ENCODE measurements at regions not wholly inside any gene's neighbourhood (a gene's known extent, or its start where the extent isn't known, plus 50 kb on each side); places are given as distances from the start of the nearest gene placed in this dataset.

DNA sequence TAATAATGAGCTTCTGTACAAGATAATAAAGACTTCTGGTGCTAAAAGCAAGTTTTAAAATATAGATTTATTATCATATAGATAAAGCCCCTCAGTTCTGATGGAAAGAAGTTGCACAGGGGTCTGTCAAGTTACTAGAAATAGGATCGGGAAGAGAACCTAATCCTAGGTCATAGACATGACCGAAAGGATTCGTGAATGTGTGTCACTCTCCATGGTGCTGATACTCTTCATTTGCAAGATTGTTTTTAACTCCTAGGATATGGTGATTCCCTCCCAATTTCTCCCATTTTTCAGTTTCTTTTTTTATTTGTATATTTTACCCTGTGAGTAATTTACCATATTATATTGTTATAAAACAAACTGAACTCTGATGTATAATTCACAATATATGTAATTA is 58.9 kb upstream of the CTNNA2 start:
- no peak for DNase-seq

DNA sequence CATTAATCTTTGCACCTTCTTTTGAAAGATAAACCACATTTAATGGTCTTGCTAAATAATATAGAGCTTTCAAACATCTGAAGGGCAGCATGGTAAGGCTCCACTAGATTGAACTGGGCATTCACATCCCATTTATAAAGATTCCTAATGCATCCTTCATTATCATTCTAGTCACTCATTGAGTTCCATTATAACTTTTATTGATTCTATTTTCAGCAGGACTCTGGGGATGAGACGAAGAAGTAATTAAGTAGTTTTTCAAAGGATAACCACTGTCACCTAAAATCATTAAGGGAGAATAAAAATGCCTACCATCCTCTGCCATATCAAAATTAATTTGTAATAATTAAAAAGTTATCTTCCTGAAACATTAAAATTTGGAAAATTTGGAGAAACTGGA is 60.2 kb upstream of the CTNNA2 start:
- DNase-seq, result no peak

GRCh38 chr2:79447463-79447862 is 65.4 kb upstream of the CTNNA2 start:
- DNase-seq, result no peak

DNA sequence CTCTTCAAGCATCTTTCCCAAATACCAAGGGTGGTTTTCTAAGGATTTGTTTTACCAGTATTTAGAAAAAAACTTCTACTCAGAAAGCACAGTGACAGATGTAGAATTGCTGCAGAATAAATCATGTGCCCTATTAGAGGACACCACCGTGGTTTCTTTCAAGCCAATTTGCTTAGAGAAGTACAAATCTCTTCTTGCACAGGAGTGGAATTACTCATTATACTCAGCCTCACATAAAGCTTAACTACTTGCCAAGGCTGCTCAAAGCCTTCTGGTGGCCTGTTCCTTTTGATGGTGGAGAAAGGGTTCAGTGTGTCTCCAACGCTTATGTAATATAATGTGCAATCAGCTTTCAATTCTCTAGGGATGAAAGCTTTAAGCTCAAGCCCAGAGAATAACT is 66.5 kb upstream of the CTNNA2 start:
- no peak for DNase-seq

- no peak for DNase-seq
Observed at GRCh38 chr2:79437433-79438267, 75.2 kb upstream of the CTNNA2 start.

DNA sequence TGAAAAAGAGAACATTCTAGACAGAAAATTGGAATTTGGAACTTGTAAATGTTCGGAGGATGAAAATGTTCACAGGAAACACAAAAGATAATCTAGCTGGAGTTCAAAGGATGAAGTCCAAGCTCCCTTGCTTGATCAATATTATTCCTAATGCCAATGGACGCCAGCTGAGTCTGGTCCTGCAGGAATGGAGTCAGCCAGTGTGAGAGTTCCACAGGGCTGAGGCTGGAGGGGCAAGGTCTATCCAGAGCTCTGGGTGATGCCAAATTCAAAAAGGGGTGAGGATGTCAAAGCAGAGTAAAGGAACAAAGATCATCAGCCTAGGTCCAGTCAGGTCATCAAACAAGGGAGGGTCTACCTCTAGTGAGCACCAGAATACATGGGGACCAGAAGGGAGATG is 78.5 kb upstream of the CTNNA2 start:
- no peak for DNase-seq

GRCh38 chr2:79432731-79433146 is 80.1 kb upstream of the CTNNA2 start:
- no peak for DNase-seq

GRCh38 chr2:79428745-79429144 is 84.1 kb upstream of the CTNNA2 start:
- DNase-seq, result no peak

DNA sequence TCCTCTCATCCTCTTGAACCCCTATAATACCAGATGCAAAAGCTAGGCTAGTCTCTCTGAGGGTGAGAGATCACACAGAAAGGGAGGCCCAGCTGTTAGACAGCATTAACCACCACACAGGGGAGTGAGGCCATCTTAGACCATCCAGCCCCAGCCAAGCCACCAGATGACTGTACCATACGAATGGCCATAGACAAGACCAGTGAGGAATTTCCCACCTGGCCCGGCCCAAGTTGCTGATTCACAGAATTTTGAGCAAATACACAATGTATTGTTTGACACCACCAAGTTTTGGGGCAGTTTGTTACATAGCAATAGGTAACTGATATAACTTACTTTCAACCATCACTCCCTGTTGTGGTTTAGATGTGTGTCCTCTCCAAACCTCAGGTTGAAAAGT is 98.2 kb upstream of the CTNNA2 start:
- DNase-seq, result no peak

GRCh38 chr2:79394485-79394859 is 118.4 kb upstream of the CTNNA2 start:
- no peak for DNase-seq

GRCh38 chr2:79393806-79394484 is 118.9 kb upstream of the CTNNA2 start:
- no peak for DNase-seq

DNA sequence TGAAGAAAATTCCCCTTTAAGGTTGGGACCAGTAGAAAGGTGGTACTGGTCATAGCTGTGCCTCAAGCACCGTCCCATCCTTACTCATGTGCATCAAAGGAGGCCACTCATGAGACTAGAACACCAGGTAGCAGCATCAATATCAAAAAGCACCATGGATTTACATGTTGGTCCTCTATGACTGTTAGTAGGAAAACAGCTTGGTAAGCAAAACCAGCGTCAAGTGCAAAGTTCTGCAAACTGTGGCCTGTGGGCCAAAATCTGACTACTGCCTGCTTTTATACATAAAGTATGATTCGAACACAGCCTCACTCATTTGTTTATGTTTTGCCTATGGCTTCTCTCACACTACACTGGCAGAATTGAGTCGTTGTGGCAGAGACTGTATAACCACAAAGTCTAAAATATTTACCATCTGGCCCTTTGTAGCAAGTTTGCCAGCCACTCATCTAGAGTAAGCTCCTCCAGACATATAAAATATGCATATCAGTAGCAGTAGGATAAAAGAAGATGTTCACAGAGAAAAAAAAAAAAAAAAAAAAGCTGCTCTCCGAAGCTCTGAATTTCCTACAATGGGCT is 119.7 kb upstream of the CTNNA2 start:
- no peak for DNase-seq

- no peak for DNase-seq
Observed at GRCh38 chr2:79389481-79389880, 123.4 kb upstream of the CTNNA2 start.

DNA sequence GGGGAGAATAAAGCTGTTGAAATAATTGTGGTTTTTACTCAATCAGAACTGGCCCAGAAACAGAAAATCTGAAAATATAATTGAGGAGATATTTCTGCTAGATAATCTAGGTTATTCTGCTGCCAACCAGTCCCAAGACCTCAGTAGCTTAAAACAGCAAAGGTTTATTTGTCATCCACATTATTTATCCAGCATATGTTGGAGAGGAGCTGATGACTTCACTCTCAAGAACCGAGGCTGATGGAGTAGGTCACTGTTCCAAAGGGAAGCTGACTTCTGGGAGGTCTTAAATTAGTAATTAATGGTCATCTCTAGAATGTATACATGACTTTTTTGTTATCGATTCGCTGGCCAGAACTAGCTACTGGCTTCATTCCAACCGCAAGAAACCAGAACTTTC is 124.8 kb upstream of the CTNNA2 start:
- DNase-seq, result no peak

GRCh38 chr2:79387431-79387830 is 125.4 kb upstream of the CTNNA2 start:
- no peak for DNase-seq

- DNase-seq, result no peak
Observed at GRCh38 chr2:79383681-79384080, 129.2 kb upstream of the CTNNA2 start.

DNA sequence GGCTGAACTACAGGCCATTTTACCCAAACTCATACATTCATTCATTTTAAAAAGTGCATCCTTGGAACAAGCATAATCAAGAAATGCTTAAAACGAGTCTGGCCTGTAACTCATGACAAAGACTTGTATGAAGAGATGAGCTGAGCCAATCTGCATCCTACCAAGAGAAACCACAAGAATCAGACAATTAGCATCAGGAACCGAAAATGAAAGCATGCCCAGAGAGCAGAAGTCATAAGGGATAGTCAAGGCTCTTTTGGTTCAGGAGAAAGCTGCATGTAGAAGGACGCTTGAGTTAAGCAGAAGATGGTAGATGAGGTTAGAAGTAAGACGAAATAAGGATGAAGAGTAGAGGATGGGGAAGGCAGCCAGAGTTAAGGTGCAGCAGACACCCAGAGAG is 137.0 kb upstream of the CTNNA2 start:
- no peak for DNase-seq

DNA sequence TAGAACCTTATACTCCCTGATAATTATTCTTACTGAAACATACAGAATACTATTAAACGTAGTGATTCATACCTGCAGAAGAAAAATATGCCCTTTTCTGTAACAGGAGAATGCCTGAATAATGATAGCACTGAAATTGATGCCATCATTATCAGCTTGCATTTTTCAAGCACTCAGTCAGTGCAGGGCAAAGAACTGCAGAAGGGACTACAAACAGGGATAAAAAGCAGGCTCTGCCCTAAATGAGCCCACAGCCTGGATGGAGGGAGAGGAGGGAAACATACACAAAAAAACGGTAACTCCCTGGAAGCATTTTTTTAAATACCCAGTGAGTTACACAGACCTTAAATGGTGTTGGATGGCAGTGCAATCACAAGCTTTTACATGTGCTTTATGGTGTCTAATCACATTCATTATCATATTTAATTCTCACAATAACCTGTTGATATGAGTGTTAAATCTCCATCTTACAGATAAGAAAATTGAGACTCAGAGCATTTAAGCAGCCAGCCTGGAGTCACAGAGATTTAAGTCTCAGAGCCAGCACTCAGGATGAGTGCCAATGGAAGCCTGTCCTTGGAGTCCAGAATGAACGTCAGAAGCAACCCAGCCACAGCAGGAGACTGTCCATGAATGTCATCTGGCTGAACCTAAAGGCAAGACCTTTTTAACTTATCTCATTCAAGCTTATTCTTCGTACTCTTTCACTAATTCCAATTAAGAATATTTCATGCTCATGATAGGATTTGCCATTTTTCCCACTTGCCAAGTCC is 139.3 kb upstream of the CTNNA2 start:
- DNase-seq, result no peak

- no peak for DNase-seq
Observed at GRCh38 chr2:79370976-79371538, 141.8 kb upstream of the CTNNA2 start.

- DNase-seq, result no peak
Observed at GRCh38 chr2:79369127-79369526, 143.7 kb upstream of the CTNNA2 start.

GRCh38 chr2:79368116-79368630 is 144.7 kb upstream of the CTNNA2 start:
- DNase-seq, result no peak

- no peak for DNase-seq
Observed at GRCh38 chr2:79359419-79359818, 153.4 kb upstream of the CTNNA2 start.

GRCh38 chr2:79355569-79355968 is 157.3 kb upstream of the CTNNA2 start:
- DNase-seq, result no peak
